ENCODE measurements at regions not wholly inside any gene's neighbourhood (a gene's known extent, or its start where the extent isn't known, plus 50 kb on each side); places are given as distances from the start of the nearest gene placed in this dataset.

- Histone ChIP-seq H3K4me3 (ENCODE audit: low read depth, low read length) (no peak overlapping the region), H3K36me3 (ENCODE audit: control insufficient read depth, insufficient read depth, low read length) (no peaks in the 10 kb centered on the region), H3K4me1 (peaks cover 11% of the 10 kb centered on the region; the same call in 1 of the 2 replicates), H3K27me3 (replicated peaks; ENCODE audit: control insufficient read depth, insufficient read depth, low read length) (no peaks in the 10 kb centered on the region), H3K9me3 (peaks cover 7% of the 10 kb centered on the region; the same call in 1 of the 2 replicates)
- POLR2A ChIA-PET = no interaction called here
- Mint-ChIP-seq H3K4me1 (ENCODE audit: low read depth, unreplicated experiment) (peaks cover 4% of the 10 kb centered on the region), H3K27ac (ENCODE audit: unreplicated experiment) (no peak overlapping the region), H3K36me3 (ENCODE audit: insufficient read depth, unreplicated experiment) (no peaks in the 10 kb centered on the region), H3K27me3 (ENCODE audit: insufficient read depth, unreplicated experiment) (no peaks in the 10 kb centered on the region), H3K4me3 (ENCODE audit: unreplicated experiment) (no peak overlapping the region), H3K9me3 (ENCODE audit: unreplicated experiment) (peaks cover 12% of the 10 kb centered on the region)
- DNase-seq = no peak
- intact Hi-C loops (cut with micrococcal nuclease; ENCODE audit: unreplicated experiment) = no loop called here
- no TSS peak for BruUV-seq (replicated peaks)
- no peak for TF ChIP-seq CTCF (IDR thresholded peaks at IDR 0.05; ENCODE audit: insufficient read depth in 1 of 2, low read depth in 1 of 2, low read length in 1 of 2, severe bottlenecking in 1 of 2, unreplicated experiment in 1 of 2)
- CTCF ChIA-PET = no interaction called here
Observed at GRCh38 chr2:8505311-8505920, 176.4 kb upstream of the ID2 start.

- H3K4me3 ChIP-seq (ENCODE audit: low read depth, low read length) = no peak overlapping the region
- no peaks in the 10 kb centered on the region for H3K4me1 Mint-ChIP-seq (ENCODE audit: low read depth, unreplicated experiment)
- H3K27me3 ChIP-seq (replicated peaks; ENCODE audit: control insufficient read depth, insufficient read depth, low read length) = no peaks in the 10 kb centered on the region
- no TSS peak for BruUV-seq (replicated peaks)
- intact Hi-C loops (cut with micrococcal nuclease; ENCODE audit: unreplicated experiment) = no loop called here
- no peaks in the 10 kb centered on the region for H3K36me3 ChIP-seq (ENCODE audit: control insufficient read depth, insufficient read depth, low read length)
- no peaks in the 10 kb centered on the region for H3K4me1 ChIP-seq
- H3K4me3 Mint-ChIP-seq (ENCODE audit: unreplicated experiment) = no peak overlapping the region
- peaks cover 10% of the 10 kb centered on the region; the same call in 1 of the 2 replicates for H3K9me3 ChIP-seq
- H3K36me3 Mint-ChIP-seq (ENCODE audit: insufficient read depth, unreplicated experiment) = no peaks in the 10 kb centered on the region
- TF ChIP-seq CTCF (IDR thresholded peaks at IDR 0.05; ENCODE audit: insufficient read depth in 1 of 2, low read depth in 1 of 2, low read length in 1 of 2, severe bottlenecking in 1 of 2, unreplicated experiment in 1 of 2) = no peak
- H3K9me3 Mint-ChIP-seq (ENCODE audit: unreplicated experiment) = peaks cover 16% of the 10 kb centered on the region
- DNase-seq = no peak
- no peaks in the 10 kb centered on the region for H3K27me3 Mint-ChIP-seq (ENCODE audit: insufficient read depth, unreplicated experiment)
- POLR2A ChIA-PET = no interaction called here
- no peak overlapping the region for H3K27ac Mint-ChIP-seq (ENCODE audit: unreplicated experiment)
- CTCF ChIA-PET = no interaction called here
Observed at GRCh38 chr2:8506746-8507145, 175.1 kb upstream of the ID2 start.

GRCh38 chr2:8508766-8509165 is 173.1 kb upstream of the ID2 start:
- H3K27ac Mint-ChIP-seq (ENCODE audit: unreplicated experiment) = no peak overlapping the region
- H3K9me3 ChIP-seq = peaks cover 10% of the 10 kb centered on the region; the same call in 1 of the 2 replicates
- ChIA-PET POLR2A (no interaction called here), CTCF (no interaction called here)
- H3K4me3 ChIP-seq (ENCODE audit: low read depth, low read length) = no peak overlapping the region
- TF ChIP-seq CTCF (IDR thresholded peaks at IDR 0.05; ENCODE audit: insufficient read depth in 1 of 2, low read depth in 1 of 2, low read length in 1 of 2, severe bottlenecking in 1 of 2, unreplicated experiment in 1 of 2) = no peak
- BruUV-seq (replicated peaks) = no TSS peak
- no peaks in the 10 kb centered on the region for H3K36me3 ChIP-seq (ENCODE audit: control insufficient read depth, insufficient read depth, low read length)
- no peaks in the 10 kb centered on the region for H3K27me3 Mint-ChIP-seq (ENCODE audit: insufficient read depth, unreplicated experiment)
- H3K4me1 ChIP-seq = no peaks in the 10 kb centered on the region
- H3K9me3 Mint-ChIP-seq (ENCODE audit: unreplicated experiment) = peaks cover 16% of the 10 kb centered on the region
- H3K27me3 ChIP-seq (replicated peaks; ENCODE audit: control insufficient read depth, insufficient read depth, low read length) = no peaks in the 10 kb centered on the region
- no peaks in the 10 kb centered on the region for H3K4me1 Mint-ChIP-seq (ENCODE audit: low read depth, unreplicated experiment)
- no peak for DNase-seq
- intact Hi-C loops (cut with micrococcal nuclease; ENCODE audit: unreplicated experiment) = no loop called here
- H3K4me3 Mint-ChIP-seq (ENCODE audit: unreplicated experiment) = no peak overlapping the region
- no peaks in the 10 kb centered on the region for H3K36me3 Mint-ChIP-seq (ENCODE audit: insufficient read depth, unreplicated experiment)

Data from Caco-2 (cell line).